ENCODE measurements at regions not wholly inside any gene's neighbourhood (a gene's known extent, or its start where the extent isn't known, plus 50 kb on each side); places are given as distances from the start of the nearest gene placed in this dataset.
A peak's percentile ranks its signal among the peaks of the same experiment; 100 is the strongest.

DNA sequence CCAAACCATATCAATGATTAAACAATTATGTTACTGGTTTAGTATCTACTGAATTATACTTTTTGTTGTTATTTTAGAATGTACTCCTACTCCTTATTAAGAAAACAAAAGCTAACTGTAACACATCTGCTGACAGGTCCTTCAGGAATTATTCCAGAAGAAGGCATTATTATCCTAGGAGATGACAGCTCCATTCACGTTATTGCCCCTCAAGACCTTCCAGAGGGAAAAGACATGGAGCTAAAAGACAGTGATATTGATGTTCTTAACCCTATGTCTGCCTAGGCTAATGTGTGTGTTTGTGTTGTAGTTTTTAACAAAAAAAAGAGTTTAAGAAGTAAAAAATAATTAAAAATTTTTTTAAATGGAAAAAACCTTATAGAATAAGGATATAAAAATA is 206.8 kb upstream of the KLHL4 start:
- H2AFZ ChIP-seq (ENCODE audit: low read depth, low read length): no peak overlapping the region
- no peak overlapping the region for H3K4me2 ChIP-seq (ENCODE audit: low read length)
- H3K9me3 ChIP-seq (ENCODE audit: insufficient read depth, low read length): no peaks in the 10 kb centered on the region
- no peaks in the 10 kb centered on the region for H3K27me3 ChIP-seq (ENCODE audit: low read depth, low read length)
- H3K4me1 ChIP-seq (ENCODE audit: low read length): no peaks in the 10 kb centered on the region
- no peak overlapping the region for H3K4me3 ChIP-seq (ENCODE audit: low read length)
- H3K79me2 ChIP-seq (ENCODE audit: low read length): no peaks in the 10 kb centered on the region
- no peaks in the 10 kb centered on the region for H3K36me3 ChIP-seq (replicated peaks; ENCODE audit: low read depth, low read length)
- H4K20me1 ChIP-seq (ENCODE audit: insufficient read depth, low read length): no peaks in the 10 kb centered on the region
- no peak overlapping the region for H3K9ac ChIP-seq (ENCODE audit: low read length)
- TF ChIP-seq EZH2phosphoT487 (IDR thresholded peaks at IDR 0.05; ENCODE audit: low read depth): no peak
- TF ChIP-seq, protein P1, sequence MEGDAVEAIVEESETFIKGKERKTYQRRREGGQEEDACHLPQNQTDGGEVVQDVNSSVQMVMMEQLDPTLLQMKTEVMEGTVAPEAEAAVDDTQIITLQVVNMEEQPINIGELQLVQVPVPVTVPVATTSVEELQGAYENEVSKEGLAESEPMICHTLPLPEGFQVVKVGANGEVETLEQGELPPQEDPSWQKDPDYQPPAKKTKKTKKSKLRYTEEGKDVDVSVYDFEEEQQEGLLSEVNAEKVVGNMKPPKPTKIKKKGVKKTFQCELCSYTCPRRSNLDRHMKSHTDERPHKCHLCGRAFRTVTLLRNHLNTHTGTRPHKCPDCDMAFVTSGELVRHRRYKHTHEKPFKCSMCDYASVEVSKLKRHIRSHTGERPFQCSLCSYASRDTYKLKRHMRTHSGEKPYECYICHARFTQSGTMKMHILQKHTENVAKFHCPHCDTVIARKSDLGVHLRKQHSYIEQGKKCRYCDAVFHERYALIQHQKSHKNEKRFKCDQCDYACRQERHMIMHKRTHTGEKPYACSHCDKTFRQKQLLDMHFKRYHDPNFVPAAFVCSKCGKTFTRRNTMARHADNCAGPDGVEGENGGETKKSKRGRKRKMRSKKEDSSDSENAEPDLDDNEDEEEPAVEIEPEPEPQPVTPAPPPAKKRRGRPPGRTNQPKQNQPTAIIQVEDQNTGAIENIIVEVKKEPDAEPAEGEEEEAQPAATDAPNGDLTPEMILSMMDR (IDR thresholded peaks at IDR 0.05; ENCODE audit: low read depth, low read length): no peak
- no peak overlapping the region for H3K27ac ChIP-seq (ENCODE audit: low read length)

DNA sequence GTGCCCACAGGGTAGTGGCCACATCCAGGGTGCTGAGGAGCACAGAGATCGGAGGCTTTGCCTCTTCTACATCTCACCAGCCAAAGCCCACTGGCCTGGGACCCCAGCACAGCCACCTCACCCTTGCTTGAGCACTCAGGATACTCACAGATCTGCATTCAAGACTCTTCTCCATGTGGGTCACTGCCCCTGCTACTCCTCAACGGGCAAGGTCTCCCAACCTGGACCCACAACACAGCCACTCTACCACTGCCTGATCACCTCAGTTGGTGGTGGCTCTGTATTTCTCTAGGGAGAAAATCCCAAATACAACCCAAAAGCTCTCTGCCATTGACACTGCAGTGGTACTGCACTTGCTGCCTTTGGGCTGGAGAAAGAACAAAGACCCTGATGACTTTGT is 190.3 kb upstream of the KLHL4 start:
- Histone ChIP-seq H2AFZ (ENCODE audit: low read depth, low read length) (no peak overlapping the region), H3K9ac (ENCODE audit: low read length) (no peak overlapping the region), H3K4me2 (ENCODE audit: low read length) (no peak overlapping the region), H3K79me2 (ENCODE audit: low read length) (no peaks in the 10 kb centered on the region), H3K4me3 (ENCODE audit: low read length) (no peak overlapping the region), H3K4me1 (ENCODE audit: low read length) (no peaks in the 10 kb centered on the region), H3K27me3 (ENCODE audit: low read depth, low read length) (no peaks in the 10 kb centered on the region), H3K36me3 (replicated peaks; ENCODE audit: low read depth, low read length) (no peaks in the 10 kb centered on the region), H3K9me3 (ENCODE audit: insufficient read depth, low read length) (no peaks in the 10 kb centered on the region), H4K20me1 (ENCODE audit: insufficient read depth, low read length) (no peaks in the 10 kb centered on the region), H3K27ac (ENCODE audit: low read length) (no peak overlapping the region)
- TF ChIP-seq EZH2phosphoT487 (IDR thresholded peaks at IDR 0.05; ENCODE audit: low read depth): no peak
- TF ChIP-seq, protein P1 (IDR thresholded peaks at IDR 0.05; ENCODE audit: low read depth, low read length): no peak

DNA sequence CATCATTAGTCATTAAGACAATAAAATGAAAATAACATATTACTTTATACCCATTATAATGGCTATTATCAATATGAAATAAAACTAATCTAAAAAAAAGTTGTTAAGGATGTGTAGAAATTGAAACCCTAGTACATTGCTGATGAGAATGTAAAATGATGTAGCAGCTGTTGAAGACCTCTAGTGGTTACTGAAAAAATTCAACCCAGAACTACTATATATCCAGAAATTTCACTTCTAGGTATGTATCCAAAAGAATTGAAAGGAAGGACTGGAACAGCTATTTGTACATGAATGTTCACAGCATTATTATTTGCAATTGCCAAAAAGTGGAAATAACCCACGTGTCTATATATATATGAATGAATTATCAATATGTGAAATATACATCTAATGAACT is 180.3 kb upstream of the KLHL4 start:
- H4K20me1 ChIP-seq (ENCODE audit: insufficient read depth, low read length): no peaks in the 10 kb centered on the region
- no peaks in the 10 kb centered on the region for H3K9me3 ChIP-seq (ENCODE audit: insufficient read depth, low read length)
- no peaks in the 10 kb centered on the region for H3K79me2 ChIP-seq (ENCODE audit: low read length)
- H3K4me1 ChIP-seq (ENCODE audit: low read length): no peaks in the 10 kb centered on the region
- TF ChIP-seq, protein P1 (IDR thresholded peaks at IDR 0.05; ENCODE audit: low read depth, low read length): peak; percentile 30
- TF ChIP-seq EZH2phosphoT487 (IDR thresholded peaks at IDR 0.05; ENCODE audit: low read depth): no peak
- H3K9ac ChIP-seq (ENCODE audit: low read length): no peak overlapping the region
- no peak overlapping the region for H2AFZ ChIP-seq (ENCODE audit: low read depth, low read length)
- no peak overlapping the region for H3K4me2 ChIP-seq (ENCODE audit: low read length)
- H3K27me3 ChIP-seq (ENCODE audit: low read depth, low read length): no peaks in the 10 kb centered on the region
- no peak overlapping the region for H3K27ac ChIP-seq (ENCODE audit: low read length)
- H3K4me3 ChIP-seq (ENCODE audit: low read length): no peak overlapping the region
- H3K36me3 ChIP-seq (replicated peaks; ENCODE audit: low read depth, low read length): no peaks in the 10 kb centered on the region

DNA sequence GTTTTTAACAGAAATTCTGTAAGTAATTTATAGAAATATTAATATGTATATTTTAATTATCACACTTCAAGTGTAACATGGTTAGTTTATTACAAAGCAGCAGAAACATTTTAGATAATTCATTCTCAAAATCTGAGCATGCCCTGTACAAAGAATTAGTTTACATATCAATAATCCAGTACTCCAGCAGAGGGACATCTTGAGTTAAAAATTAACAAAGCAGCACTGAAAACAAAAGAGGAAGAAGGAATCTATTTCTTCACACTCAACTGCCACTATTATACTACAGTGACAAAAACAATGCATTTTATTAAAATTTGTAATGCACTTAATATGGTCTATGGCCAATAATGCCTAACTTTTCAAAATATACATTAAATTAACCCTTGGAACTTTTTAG is 179.1 kb upstream of the KLHL4 start:
- Histone ChIP-seq H2AFZ (ENCODE audit: low read depth, low read length) (no peak overlapping the region), H3K9ac (ENCODE audit: low read length) (no peak overlapping the region), H3K4me3 (ENCODE audit: low read length) (no peak overlapping the region), H3K27ac (ENCODE audit: low read length) (no peak overlapping the region), H3K4me1 (ENCODE audit: low read length) (no peaks in the 10 kb centered on the region), H3K79me2 (ENCODE audit: low read length) (no peaks in the 10 kb centered on the region), H3K4me2 (ENCODE audit: low read length) (no peak overlapping the region), H3K9me3 (ENCODE audit: insufficient read depth, low read length) (no peaks in the 10 kb centered on the region), H3K27me3 (ENCODE audit: low read depth, low read length) (no peaks in the 10 kb centered on the region), H4K20me1 (ENCODE audit: insufficient read depth, low read length) (no peaks in the 10 kb centered on the region), H3K36me3 (replicated peaks; ENCODE audit: low read depth, low read length) (no peaks in the 10 kb centered on the region)
- TF ChIP-seq, protein P1 (IDR thresholded peaks at IDR 0.05; ENCODE audit: low read depth, low read length): peak; percentile 46
- TF ChIP-seq EZH2phosphoT487 (IDR thresholded peaks at IDR 0.05; ENCODE audit: low read depth): no peak
